Urothelium cell line (cell line): ENCODE measurements at regions not wholly inside any gene's neighbourhood (a gene's known extent, or its start where the extent isn't known, plus 50 kb on each side); places are given as distances from the start of the nearest gene placed in this dataset.

ENCODE experiments used
- DNase-seq: peaks from one replicate; pipeline ENCODE4 v3.0.0; 2011; ENCODE audit warnings: low spot score, mixed read lengths
- FAIRE-seq: peaks from 2 replicates; lab custom pipeline; 2011; peaks lifted over from hg19 to GRCh38; lab: Jason Lieb, UNC

- DNase-seq (no peak), FAIRE-seq (no peak)
Observed at GRCh38 chr2:147520817-147521216, 324.0 kb upstream of the ACVR2A start.

GRCh38 chr2:147519178-147519577 lies 325.7 kb upstream of the ACVR2A start:
- no peak for FAIRE-seq
- DNase-seq = no peak

GRCh38 chr2:147515213-147515612 lies 329.6 kb upstream of the ACVR2A start:
- FAIRE-seq (no peak), DNase-seq (no peak)

- FAIRE-seq (no peak), DNase-seq (no peak)
Observed at GRCh38 chr2:147512206-147512605, 332.6 kb upstream of the ACVR2A start.

DNA sequence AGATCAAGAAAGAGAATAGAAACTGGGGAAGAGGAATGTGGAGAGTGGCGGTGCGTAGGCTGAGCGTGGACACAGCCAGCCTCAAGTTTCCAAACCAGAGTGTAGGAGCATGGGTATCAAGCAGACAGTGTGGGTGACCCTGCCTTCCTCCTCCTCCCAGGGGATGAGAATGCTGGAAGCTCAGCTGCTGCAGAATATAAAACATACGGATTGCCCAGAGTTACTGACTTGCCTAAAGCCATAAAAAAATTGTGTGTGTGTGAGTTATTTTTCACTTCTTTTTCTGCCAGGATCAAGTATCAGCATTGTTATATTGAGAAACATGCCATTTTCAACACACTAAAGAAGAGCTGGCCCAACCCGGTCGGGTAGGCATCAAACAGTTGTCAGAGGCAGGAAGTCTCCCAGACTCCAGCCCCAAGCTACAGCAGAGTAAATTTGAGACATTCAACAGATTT lies 333.3 kb upstream of the ACVR2A start:
- FAIRE-seq (no peak), DNase-seq (peak; percentile 7)

DNA sequence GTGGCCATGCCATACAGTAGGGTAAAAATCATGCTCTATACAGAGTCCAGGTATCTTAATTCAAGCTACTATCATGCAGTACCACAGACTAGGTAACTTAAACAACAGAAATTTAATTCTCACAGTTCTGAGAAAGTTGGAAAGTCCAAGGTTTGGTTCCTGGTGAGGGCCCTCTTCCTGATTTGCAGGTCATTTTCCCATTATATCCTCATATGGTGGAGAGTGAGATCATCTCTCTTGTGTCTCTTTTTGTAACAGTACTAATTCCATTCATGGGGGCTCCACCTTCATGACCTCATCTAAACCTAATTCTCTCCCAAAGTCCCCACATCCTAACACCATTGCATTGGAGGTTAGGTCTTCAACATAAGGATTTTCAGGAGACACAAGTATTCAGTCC lies 335.0 kb upstream of the ACVR2A start:
- no peak for FAIRE-seq

GRCh38 chr2:147506889-147507288 lies 337.9 kb upstream of the ACVR2A start:
- DNase-seq = no peak
- no peak for FAIRE-seq

More for the DNA sequence above, 335.0 kb upstream of the ACVR2A start:
- no peak for DNase-seq

DNA sequence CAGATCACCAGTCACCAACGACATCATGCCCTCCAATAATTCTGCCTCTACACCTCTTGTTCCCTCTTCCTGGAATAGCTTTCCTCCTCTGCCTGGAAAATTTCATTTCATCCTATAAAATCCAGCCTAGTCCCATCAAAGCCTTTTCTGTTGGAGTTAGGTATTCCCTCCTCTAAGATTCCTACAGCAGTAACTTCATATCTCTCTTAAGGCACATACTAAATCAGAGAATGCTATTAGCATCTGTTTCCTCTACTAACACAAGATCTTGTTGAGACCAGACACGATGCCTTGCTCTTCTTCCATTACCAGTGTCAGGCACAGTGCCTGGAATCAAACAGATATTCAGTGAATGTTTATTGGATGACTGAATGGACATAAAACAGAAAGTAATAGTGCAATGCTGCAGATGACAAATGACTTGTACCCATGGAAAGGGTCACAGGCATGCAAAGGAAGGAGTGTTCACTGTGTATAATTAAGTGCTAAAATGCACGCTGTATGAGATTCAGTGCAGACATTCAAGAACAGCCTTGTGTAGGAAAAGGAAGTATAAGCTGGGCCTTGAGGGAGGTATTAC lies 342.0 kb upstream of the ACVR2A start:
- FAIRE-seq = no peak
- no peak for DNase-seq

GRCh38 chr2:147501968-147502367 lies 342.9 kb upstream of the ACVR2A start:
- DNase-seq = no peak
- FAIRE-seq = no peak

- FAIRE-seq = no peak
- DNase-seq = no peak
Observed at GRCh38 chr2:147500819-147501395, 343.9 kb upstream of the ACVR2A start.

DNA sequence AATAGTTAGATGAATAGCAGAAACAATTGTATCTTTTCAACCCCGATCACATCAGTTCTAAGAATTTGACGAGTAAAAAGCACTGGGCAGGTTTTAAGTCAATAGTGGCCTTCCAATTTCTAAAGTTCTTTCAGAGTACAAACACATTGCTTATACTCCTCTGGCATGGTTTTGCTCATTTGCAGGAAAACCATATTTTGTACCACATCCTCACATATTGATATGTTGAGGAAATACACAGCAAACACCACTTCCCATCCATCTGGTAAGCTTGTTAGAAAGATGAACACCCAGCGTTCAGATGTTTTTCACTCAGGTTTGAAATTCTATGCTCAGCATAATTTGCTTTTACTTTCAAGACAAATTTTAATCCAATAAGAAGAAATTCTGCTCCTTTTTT lies 344.6 kb upstream of the ACVR2A start:
- FAIRE-seq = no peak
- no peak for DNase-seq

GRCh38 chr2:147499785-147500184 lies 345.0 kb upstream of the ACVR2A start:
- FAIRE-seq = no peak

GRCh38 chr2:147495734-147496133 lies 349.1 kb upstream of the ACVR2A start:
- no peak for DNase-seq
- FAIRE-seq = no peak

More at GRCh38 chr2:147499785-147500184, 345.0 kb upstream of the ACVR2A start:
- no peak for DNase-seq

DNA sequence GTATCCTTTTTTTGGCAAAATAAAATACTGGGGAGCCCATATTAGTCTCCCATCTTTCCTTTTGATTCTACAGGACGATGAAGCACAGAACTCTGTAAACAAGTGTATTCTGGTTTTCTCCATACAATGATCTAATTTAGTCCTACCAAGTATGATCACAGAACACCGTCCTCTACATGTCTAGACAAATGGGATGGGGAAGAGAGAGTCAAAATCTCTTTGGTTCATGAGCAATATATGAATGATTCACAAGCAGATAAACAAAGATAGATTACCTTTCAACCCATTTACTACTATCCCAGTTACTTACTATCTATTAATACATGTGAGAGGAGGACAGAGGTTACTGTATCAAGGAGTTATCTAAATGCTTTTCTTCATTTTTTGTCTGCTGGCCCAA lies 352.4 kb upstream of the ACVR2A start:
- DNase-seq (no peak), FAIRE-seq (no peak)

DNA sequence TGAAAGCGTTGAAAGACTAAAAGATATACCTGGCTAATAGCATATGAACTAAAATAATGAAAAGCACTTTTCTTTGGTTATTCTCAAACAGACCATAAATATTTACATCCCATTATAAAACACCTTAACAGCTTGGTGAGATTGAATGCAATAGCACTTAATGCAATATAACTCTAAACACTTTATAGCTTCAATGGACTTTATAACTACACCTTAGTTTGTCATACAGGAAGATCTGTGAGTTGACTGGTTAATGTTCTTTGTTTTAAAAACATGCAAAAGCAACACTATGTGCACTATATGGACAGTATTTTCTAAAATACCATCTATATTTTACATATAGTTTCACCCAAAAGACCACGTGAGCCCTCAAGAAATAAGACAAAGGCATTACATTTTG lies 353.3 kb upstream of the ACVR2A start:
- no peak for DNase-seq
- FAIRE-seq = no peak

DNA sequence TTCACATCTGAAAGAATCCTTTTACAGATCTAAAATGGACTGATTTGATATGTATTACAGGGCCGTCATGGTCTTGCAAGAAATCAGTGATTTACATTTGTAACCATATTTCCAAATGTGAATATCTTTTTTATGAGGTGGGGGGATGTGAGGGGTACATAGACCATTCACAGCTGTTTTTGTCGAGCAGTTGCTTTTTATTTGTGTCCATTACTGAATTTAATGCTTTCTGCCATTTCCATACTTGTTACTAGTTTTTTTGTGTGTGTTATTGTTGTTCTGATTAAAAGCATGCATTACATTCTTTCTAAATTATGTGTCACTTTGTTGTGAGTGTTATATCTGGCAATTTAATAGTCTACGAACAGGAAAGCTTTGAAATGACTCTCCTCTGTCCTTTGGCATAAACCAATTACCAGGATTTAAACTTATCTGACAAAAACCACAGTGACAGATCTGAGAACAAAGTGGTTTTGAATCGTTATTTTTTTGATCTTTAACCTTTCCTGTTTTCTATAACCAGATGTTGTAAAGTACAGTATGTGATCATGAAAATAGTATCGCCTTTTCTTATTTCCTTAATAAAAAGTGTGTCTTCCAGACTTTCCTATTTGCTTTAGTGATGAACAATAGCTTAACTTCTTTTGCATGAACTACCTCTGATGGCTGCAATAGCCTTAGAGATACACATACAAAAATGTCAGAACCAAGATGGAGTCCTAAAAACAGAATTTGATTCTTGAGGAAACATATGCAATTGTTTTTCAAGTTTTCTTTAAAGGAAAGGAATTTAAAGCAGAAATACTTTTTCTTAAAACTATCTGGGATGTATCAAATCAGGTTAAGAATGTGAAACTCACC lies 354.2 kb upstream of the ACVR2A start:
- no peak for FAIRE-seq

DNA sequence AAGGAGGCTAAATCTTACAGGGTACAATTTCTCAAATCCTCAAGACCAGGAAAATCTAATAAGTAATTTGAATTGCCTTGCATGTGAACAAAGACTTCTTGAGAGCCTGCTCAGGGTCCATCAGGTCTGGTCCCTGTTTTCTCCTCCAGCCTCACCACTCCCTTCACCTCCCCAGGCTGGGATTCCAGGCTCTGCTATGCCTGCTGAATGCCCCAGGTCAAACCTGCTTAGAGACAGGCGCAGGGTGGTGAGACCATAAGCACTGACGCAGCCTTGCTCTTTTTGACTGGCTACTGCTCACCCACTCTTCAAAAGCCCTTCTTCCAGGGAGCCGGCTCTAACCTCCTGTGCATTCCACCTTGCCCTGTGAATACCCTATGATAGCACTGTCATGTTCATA lies 356.4 kb upstream of the ACVR2A start:
- DNase-seq (no peak), FAIRE-seq (no peak)

More for the DNA sequence above, 354.2 kb upstream of the ACVR2A start:
- DNase-seq = no peak

- no peak for DNase-seq
- FAIRE-seq = no peak
Observed at GRCh38 chr2:147487978-147488289, 356.9 kb upstream of the ACVR2A start.

- no peak for FAIRE-seq
- no peak for DNase-seq
Observed at GRCh38 chr2:147487286-147487977, 357.4 kb upstream of the ACVR2A start.

DNA sequence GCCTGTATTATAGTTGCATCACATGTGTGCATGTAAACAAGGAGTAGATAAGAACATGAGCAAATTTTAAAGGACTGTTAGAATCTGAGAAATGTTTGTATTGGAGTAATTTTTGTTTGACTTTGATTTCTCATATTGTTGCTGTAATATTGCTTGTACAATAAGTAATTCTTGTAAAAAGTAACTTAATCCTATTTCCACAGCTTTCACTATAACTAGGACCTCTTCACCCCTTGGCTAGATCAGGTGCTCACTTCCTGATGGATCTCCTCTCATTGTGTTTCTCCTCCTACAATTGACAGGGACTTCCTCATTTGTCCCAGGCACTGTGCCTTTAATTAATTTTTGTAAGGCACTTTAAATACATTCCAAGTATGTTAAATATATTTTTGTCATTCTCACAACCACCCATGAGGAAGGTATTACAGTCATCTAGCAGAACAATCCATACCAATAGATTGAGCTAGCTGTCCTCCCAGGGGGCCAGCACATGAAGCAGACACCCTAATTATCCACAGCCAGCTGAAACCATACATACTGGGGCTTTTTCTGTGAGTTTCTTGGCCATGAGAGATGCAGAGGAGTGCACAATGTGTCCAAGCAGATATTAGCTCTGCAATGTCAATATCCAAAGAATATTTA lies 359.5 kb upstream of the ACVR2A start:
- no peak for DNase-seq

DNA sequence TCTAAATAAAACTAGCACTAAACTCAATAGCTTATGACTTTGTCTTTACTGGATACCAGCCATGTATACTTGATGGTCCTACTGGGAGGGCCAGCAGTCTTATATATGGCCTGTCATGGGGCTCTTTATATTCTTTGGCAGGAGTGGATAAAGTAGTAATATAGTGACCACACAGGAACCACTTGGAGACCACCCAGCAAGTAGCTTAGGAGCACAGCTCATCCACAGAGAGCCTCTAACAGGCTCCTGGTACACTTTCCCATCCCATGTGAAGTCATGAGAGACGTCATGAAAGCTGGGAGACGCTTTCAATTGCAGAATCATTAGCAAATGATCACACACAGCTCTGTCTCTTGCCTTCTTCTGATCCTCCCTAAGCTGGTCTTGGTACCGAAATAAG lies 360.9 kb upstream of the ACVR2A start:
- FAIRE-seq (no peak), DNase-seq (no peak)

More for the DNA sequence above, 359.5 kb upstream of the ACVR2A start:
- no peak for FAIRE-seq
